Adrenal gland (tissue), 9 donors: ENCODE measurements at regions not wholly inside any gene's neighbourhood (a gene's known extent, or its start where the extent isn't known, plus 50 kb on each side); places are given as distances from the start of the nearest gene placed in this dataset.
A peak's percentile ranks its signal among the peaks of the same experiment; 100 is the strongest.
"Not testable (repeated sequence)": the region's sequence is repeated elsewhere in the genome, so short reads cannot be mapped to it uniquely, and the experiment has no call there.

ENCODE experiments used
- DNase-seq, 7 donors: peaks; one replicate each; pipeline ENCODE4 v3.0.0-alpha.2; 2019 to 2020
- H3K27ac ChIP-seq, 5 donors: fragments of 200-600 bp; sonication (generic) in 4 of 5; 1 replicate in 3 of 5; 2 replicates in 2 of 5; pipeline versions ENCODE4 v1.5.1 to v1.8.0; 2016 to 2020; ENCODE audit warnings: mild to moderate bottlenecking in 1 of 5
- H3K27me3 ChIP-seq: fragments of 200-600 bp; 2 replicates; pipeline ENCODE4 v1.8.0; 2021
- H3K36me3 ChIP-seq, 2 donors: fragments of 200-600 bp; replicated peaks in 1 of 2; 1 replicate in 1 of 2; 2 replicates in 1 of 2; pipeline versions ENCODE4 v1.5.1 to v1.8.0; 2018 to 2022
- H3K4me1 ChIP-seq, 2 donors: fragments of 200-600 bp; replicated peaks in 1 of 2; 1 replicate in 1 of 2; 2 replicates in 1 of 2; pipeline versions ENCODE4 v1.5.1 to v1.8.0; 2018 to 2021
- H3K4me3 ChIP-seq, 4 donors: fragments of 200-600 bp; sonication (generic) in 3 of 4; one replicate each; pipeline ENCODE4 v1.5.1; 2016 to 2018
- H3K9me3 ChIP-seq, 3 donors: fragments of 200-600 bp; sonication (generic) in 1 of 3; replicated peaks in 1 of 3; 1 replicate in 2 of 3; 2 replicates in 1 of 3; pipeline versions ENCODE4 v1.5.1 to v1.8.0; 2016 to 2021
- POLR2A ChIP-seq, 2 donors: fragments of 450-650 bp; IDR thresholded peaks; one replicate each; pipeline ENCODE4 v1.6.1; 2017; ENCODE audit warnings: antibody characterized with exemption in 2 of 2, mild to moderate bottlenecking in 2 of 2, moderate library complexity in 1 of 2
- WGBS, 4 donors: extraction: QIAGEN DNeasy Blood & Tissue Kit in 2 of 4; methylation state at CpG; one replicate each; pipeline versions ENCODE4 v1.1.5 to v1.1.7; 2013 to 2017; 5-methylcytosine and 5-hydroxymethylcytosine counted together
- intact Hi-C, 2 donors: fragments of 100-400 bp; cut with DNase I; formaldehyde crosslinking; loops; one replicate each; pipeline versions ENCODE4 v1.14.1 to v1.15.0; 2022 to 2023
- TF ChIP-seq, protein P1 (sequence below), 6 experiments: fragments of 450-650 bp in 4 of 6; fragments of 200-600 bp in 2 of 6; sonication (generic) in 1 of 6; IDR thresholded peaks; 1 replicate in 5 of 6; 2 replicates in 1 of 6; pipeline versions ENCODE4 v1.5.1 to v1.8.0; 2016 to 2021; ENCODE audit warnings: antibody characterized with exemption in 6 of 6, mild to moderate bottlenecking in 2 of 6, moderate library complexity in 1 of 6
- donor health status: healthy with polysubstance abuse.
- donor health status: Bipolar disorder and iron deficiency.
- donor health status: DM: yes; HTN: yes; CAD: no.
- donor health status: DM: no; HTN: no; CAD: no.
- donor health status: DM: no; HTN: no; CAD: no.

DNA sequence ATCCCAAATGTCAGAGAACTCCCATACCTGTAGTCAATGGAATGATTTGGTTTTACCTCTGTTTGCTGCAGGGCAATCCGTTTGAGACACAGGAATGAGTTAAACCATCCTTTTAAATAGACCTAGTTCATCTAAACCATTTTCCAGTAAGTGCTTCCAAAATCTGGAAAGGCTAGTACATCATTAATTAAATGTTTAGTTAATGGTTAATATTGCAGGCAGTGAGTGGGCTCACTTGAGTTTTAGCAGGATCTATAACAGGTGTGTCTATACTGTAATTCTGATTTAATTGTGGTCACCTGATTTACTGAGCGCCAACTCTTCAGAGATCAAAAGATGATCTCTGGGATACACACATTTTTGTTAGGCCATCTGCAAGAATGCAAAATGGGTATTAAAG is 353.9 kb upstream of the ROPN1 start:
- no peaks in the 10 kb centered on the region for H3K9me3 ChIP-seq
- TF ChIP-seq, protein P1, sequence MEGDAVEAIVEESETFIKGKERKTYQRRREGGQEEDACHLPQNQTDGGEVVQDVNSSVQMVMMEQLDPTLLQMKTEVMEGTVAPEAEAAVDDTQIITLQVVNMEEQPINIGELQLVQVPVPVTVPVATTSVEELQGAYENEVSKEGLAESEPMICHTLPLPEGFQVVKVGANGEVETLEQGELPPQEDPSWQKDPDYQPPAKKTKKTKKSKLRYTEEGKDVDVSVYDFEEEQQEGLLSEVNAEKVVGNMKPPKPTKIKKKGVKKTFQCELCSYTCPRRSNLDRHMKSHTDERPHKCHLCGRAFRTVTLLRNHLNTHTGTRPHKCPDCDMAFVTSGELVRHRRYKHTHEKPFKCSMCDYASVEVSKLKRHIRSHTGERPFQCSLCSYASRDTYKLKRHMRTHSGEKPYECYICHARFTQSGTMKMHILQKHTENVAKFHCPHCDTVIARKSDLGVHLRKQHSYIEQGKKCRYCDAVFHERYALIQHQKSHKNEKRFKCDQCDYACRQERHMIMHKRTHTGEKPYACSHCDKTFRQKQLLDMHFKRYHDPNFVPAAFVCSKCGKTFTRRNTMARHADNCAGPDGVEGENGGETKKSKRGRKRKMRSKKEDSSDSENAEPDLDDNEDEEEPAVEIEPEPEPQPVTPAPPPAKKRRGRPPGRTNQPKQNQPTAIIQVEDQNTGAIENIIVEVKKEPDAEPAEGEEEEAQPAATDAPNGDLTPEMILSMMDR (IDR thresholded peaks at IDR 0.05) = no peak
- no peak for TF ChIP-seq POLR2A (IDR thresholded peaks at IDR 0.05)
- 74 to 92% (median 88%) methylated on average over 2 of the region's 2 CpGs for WGBS, 4 donors
- intact Hi-C loops = no loop called here
- DNase-seq = no peak
- no peak overlapping the region for H3K27ac ChIP-seq
- H3K27me3 ChIP-seq = no peaks in the 10 kb centered on the region
- H3K36me3 ChIP-seq = no peaks in the 10 kb centered on the region
- no peak overlapping the region for H3K4me3 ChIP-seq
- no peaks in the 10 kb centered on the region for H3K4me1 ChIP-seq

DNA sequence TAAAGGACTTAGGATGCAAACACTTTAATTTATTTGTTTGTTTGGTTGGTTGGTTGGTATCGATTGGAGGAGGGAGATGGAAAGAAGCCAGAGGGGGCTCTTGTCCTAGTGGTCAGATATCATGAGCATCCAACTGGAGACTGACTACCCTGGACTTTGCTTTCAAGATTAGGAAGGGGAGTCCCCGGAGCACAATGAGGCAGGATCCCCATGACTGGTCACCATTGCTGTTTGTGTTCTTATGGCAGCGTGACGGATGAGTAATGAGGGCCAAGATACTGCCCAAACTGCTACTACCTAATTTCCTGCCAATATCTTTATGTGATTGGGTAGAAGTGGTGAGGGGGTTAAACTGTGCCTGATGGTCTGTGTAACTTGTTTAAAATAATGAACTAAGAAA is 354.6 kb upstream of the ROPN1 start:
- no peak overlapping the region for H3K27ac ChIP-seq
- H3K4me3 ChIP-seq = no peak overlapping the region
- no peak for DNase-seq
- 90 to 100% (median 94%) methylated on average over 4 of the region's 4 CpGs for WGBS, 4 donors
- no peaks in the 10 kb centered on the region for H3K36me3 ChIP-seq
- TF ChIP-seq, protein P1 (IDR thresholded peaks at IDR 0.05) = no peak
- no peak for TF ChIP-seq POLR2A (IDR thresholded peaks at IDR 0.05)
- H3K27me3 ChIP-seq = no peaks in the 10 kb centered on the region
- intact Hi-C loops = no loop called here
- H3K9me3 ChIP-seq = no peaks in the 10 kb centered on the region
- H3K4me1 ChIP-seq = no peaks in the 10 kb centered on the region

DNA sequence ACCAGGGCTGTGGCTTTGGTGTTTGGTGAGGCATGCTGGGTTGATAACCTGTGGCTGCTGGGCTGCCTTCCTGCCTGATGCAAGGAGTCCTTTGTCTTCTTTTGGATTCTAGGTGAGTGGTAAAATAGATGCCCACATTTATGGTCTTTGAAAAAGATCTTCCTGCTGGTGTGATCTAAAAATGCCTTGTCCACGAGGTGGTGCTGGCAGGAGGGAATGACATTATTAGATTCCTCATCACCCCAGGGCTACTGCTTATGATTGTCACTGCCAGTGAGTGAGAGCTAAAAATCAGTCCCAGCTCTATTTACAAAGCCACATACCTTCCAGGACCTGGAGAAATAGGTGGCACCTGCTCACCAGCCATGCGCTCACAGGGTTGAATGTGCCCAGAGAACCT is 355.5 kb upstream of the ROPN1 start:
- 83 to 100% (median 88%) methylated on average over 2 of the region's 2 CpGs for WGBS, 4 donors

DNA sequence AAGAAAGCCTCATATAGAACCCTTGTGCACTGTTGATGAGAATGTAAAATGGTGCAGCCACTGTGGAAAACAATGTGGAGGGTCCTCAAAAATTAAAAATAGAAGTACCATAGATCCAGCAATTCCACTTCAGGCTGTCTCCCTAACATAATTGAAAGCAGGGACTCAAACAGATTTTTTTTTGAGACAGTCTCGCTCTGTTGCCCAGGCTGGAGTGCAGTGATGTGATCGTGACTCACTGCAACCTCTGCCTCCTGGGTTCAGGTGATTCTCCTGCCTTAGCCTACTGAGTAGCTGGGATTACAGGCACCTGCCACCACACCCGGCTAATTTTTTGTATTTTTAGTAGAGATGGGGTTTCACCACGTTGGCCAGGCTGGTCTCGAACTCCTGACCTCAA is 356.6 kb upstream of the ROPN1 start:
- H3K4me1 ChIP-seq, H3K4me3 ChIP-seq, DNase-seq, H3K36me3 ChIP-seq, intact Hi-C loops, H3K27me3 ChIP-seq, H3K9me3 ChIP-seq, H3K27ac ChIP-seq: not testable (repeated sequence)
- 83 to 98% (median 95%) methylated on average over 4 to 5 of the region's 5 CpGs for WGBS, 4 donors

More for the DNA sequence above, 355.5 kb upstream of the ROPN1 start:
- no peak for TF ChIP-seq POLR2A (IDR thresholded peaks at IDR 0.05)
- TF ChIP-seq, protein P1 (IDR thresholded peaks at IDR 0.05) = no peak
- H3K36me3 ChIP-seq = no peaks in the 10 kb centered on the region
- no peaks in the 10 kb centered on the region for H3K9me3 ChIP-seq
- H3K4me3 ChIP-seq = no peak overlapping the region
- no peaks in the 10 kb centered on the region for H3K4me1 ChIP-seq
- intact Hi-C loops = no loop called here
- no peak for DNase-seq
- H3K27me3 ChIP-seq = no peaks in the 10 kb centered on the region
- H3K27ac ChIP-seq = no peak overlapping the region

DNA sequence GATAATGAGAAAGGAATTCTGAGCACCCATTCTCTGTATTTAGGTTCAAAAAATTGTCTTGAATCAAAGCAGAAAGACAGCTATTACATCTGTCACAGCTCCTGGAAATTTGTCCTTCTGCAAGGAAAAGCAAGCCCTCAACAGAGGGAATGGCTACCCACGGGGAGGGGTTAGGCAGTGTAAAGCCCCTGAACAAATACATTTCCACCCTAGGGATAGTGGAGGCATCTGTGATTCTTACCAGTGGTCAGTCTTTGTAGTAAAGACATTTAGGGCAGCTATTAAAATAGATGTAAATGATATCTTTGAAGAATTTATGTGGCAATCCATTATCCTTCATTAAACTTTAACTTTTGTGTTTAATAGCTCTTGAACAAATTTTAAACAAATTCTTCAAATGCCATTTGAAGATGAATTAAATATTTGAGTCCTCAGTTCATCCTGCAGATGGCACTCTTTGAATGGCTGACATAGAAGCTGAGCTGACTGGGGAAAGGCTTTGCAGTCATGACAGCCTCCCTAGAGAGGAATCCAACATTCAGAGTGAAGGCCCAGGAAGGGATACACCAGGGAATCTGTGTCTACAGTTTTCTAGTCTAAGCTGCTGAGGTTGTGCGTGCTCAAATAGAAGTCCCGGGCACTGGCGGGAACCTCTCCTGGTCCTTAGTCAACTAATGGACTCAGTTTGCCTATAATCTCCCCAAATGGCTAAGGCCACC is 359.7 kb upstream of the ROPN1 start:
- H3K4me3 ChIP-seq = no peak overlapping the region
- WGBS, 4 donors = 57 to 72% (median 62%) methylated on average over 4 of the region's 4 CpGs
- H3K27ac ChIP-seq = no peak overlapping the region
- intact Hi-C loops = loop anchor here (2.0 to 5.0 kb wide), 3 partner anchors 116 to 206 kb away; no protein-coding TSS in a partner anchor
- H3K4me1 ChIP-seq = no peaks in the 10 kb centered on the region
- TF ChIP-seq, protein P1 (IDR thresholded peaks at IDR 0.05) = peak; percentile 53 to 79 (median 68)
- no peak for TF ChIP-seq POLR2A (IDR thresholded peaks at IDR 0.05)
- H3K9me3 ChIP-seq = no peaks in the 10 kb centered on the region
- DNase-seq = peak; percentile 38 to 63 (median 50)
- no peaks in the 10 kb centered on the region for H3K27me3 ChIP-seq
- no peaks in the 10 kb centered on the region for H3K36me3 ChIP-seq
